ENCODE measurements at regions not wholly inside any gene's neighbourhood (a gene's known extent, or its start where the extent isn't known, plus 50 kb on each side); places are given as distances from the start of the nearest gene placed in this dataset.

DNA sequence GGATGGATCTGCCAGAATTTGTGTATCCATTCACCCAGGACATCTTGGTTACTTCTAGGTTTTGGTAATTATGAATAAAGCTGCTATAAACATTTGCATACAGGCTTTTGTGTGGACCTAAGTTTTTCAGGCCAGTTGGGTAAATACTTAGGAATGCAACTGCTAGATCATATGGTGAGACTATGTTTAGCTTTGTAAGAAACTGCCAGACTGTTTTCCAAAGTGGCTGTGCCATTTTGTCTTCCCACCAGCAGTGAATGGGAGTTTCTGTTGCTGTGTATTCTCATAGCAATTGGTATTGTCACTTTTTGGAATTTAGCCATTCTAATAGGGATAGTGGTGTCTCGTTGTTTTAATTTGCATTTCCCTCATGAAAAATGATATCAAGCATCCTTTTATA is 133.0 kb downstream of the KIF26A start:
- DNase-seq (ENCODE audit: insufficient read length, low spot score) (no peak), FAIRE-seq (no peak)

DNA sequence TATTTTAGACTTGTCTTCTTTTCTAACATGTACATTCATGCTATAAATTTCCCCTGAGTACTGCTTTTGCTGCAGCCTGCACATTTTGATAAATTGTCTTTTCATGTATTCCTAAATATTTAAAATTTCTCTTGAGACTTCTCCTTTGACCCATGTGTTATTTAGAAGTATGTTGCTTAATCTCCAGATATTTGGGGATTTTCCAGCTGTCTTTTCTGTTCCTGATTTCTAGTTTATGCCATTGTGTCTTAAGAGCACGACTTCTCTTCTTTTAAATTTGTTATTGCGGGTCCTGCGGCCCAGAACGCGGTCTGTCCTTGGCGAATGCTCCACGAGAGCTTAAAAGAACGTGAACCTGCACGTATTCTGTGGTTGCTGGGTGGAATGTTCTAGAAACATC is 136.4 kb downstream of the KIF26A start:
- no peak for DNase-seq (ENCODE audit: insufficient read length, low spot score)

DNA sequence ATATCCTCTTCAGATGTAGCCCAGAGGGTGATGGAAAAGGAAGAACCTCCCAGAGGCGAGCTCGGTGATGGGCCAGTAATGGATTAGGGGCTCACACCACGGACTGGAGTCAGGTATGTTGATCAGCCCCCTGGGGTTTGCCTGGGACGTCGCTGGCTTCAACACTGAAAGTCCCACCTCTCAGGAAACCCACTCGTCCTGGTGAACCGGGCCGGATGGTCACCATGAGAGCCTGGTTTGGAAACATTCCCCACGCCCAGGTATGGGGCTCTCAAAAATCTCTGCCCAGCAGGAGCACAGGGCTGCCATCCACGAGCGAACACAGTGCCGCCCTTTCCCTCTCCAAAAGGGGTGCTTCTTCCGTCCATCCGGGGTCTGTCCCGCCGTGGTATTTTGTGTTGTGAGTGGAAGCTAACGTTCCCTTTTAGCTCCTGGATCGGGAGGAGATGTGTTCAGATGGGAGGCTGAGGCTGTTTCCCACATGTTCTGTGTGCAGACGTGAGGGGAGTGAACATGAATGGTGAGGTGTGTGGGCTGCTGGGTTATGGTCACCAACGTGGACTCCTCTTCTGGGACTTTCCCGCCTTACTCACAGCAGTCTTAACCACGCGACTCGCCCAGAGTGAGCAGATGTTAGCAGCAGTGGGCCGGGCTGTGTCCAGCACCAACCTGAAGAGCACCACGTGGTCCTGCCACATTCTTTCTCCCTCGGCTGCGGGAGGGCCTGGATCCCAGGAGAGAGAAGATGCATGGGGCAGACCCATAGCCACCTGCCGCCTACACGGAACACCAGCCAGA is 139.2 kb downstream of the KIF26A start:
- FAIRE-seq (no peak), DNase-seq (ENCODE audit: insufficient read length, low spot score) (no peak)

More for the DNA sequence above, 136.4 kb downstream of the KIF26A start:
- FAIRE-seq: no peak

DNA sequence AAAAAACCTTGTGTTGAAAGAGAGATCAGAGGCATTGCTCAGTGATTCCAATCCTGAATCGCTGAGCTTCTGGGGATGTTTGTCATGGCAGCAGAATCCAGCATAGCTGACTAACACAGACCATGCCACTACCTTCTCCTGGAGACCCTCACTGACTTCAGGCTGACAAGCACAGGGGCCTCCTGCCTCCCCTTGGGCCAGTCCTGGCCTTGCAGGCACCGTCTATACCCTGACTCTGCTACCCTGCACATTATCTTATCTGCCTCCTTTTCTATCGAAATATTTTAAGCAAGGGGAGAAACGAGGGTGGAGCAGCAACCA is 139.8 kb downstream of the KIF26A start:
- no peak for DNase-seq (ENCODE audit: insufficient read length, low spot score)
- FAIRE-seq: no peak

DNA sequence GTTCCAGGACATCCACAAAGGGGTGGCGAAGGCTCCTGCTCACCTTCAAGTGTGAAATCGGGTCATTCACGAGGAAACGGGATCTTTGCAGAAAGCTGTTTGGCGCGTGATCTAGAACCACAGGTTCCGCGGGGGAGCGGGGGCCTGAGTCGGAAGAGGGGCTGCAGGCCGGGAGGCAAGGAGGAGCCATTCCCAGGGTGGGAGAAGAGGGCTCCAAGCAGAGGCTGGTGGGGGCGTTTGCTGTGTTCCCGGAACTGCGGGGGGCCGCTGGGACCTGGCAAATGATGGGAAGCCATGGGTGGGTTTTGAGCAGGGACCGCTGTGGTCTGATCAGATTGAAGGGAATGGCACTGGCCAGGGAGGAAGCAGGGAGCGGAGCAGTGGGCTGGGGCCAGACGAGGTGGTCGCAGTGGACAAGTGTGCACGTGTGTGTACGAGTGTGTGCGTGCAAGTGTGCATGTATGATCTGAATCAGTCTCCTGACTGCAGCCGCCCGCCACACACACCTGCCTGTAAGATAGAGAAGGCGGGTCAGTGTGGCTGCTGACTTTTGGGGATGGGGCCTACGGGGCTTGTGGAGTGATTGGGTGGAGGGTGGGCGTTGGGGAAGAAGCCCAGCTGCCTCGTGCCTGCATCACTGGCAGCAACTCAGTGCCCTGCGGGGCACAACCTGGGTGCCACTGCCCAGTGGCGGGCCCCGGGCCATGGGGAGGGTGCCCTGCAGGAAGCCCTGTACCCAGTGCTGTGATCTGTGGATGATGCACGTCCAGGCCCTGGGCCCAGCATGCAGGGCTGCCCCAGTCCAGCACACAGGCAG is 141.9 kb downstream of the KIF26A start:
- FAIRE-seq (no peak), DNase-seq (ENCODE audit: insufficient read length, low spot score) (no peak)

DNA sequence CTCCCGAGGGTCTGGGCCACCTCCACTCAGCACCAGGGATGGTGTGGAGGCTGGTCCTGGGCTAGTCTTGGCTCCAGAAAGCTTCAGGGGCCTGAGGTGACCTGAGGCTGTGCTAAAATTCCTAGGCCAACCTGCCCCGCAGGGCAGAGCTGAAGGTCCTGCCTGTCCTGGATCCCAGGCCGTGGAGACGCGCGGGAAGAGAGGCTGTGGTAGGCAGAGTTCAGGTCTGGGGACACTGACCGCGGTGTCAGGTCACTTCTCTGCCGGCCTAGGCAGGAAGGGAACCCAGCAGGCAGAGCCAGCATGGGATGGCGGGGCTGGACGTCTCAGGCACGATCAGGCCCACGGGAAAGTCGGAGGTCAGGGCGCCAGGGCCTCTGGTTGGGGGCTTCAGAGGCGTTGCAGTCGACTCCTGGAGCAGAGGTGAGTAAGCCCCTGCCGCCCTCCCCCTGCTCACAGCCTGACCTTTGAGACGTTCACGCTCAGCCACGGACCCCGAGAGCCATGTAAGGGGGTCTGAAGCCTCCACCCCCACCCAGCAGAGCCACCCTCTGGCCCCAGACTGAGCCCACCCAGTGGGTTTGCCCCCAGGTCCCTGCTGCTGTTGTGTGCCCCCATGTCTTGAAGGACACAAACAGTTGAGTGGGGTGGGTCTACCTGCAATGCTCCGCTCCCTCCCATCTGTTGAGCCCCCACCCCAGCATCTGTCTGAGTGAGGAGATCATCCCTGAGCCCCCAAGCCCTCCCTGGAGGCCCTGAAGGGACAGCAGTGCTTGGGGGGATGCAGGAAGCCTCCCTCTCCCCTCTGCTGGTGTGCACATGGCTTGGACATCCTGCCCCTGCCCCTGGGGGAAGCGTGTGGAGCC is 142.7 kb downstream of the KIF26A start:
- DNase-seq (ENCODE audit: insufficient read length, low spot score) (no peak), FAIRE-seq (no peak)

DNA sequence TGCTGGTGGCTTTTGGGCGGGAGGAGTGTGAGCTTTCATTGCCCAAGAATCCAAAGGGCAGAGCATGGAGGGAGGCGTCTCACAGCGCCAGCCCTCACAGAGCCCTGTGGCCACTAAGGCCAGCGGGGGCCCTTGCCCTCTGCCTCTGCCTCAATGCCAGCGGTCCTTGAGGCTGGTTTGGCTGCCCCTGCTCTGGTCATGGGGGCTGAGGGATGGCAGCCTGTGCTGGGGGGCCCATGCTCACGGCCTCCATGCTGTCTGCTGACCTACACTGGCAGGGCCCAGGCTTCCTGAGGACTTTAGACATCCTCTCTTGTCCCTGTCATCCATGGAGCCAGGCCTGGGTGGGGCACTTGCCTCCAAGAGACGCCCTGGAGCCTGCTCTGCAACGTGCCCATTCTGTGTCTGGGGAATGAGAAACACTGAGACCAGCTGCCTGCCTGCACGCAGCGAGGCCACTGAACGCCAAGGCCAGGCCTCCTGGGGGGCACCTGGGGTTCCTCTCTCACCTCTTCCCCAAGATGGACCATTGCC is 143.4 kb downstream of the KIF26A start:
- FAIRE-seq: no peak
- no peak for DNase-seq (ENCODE audit: insufficient read length, low spot score)

DNA sequence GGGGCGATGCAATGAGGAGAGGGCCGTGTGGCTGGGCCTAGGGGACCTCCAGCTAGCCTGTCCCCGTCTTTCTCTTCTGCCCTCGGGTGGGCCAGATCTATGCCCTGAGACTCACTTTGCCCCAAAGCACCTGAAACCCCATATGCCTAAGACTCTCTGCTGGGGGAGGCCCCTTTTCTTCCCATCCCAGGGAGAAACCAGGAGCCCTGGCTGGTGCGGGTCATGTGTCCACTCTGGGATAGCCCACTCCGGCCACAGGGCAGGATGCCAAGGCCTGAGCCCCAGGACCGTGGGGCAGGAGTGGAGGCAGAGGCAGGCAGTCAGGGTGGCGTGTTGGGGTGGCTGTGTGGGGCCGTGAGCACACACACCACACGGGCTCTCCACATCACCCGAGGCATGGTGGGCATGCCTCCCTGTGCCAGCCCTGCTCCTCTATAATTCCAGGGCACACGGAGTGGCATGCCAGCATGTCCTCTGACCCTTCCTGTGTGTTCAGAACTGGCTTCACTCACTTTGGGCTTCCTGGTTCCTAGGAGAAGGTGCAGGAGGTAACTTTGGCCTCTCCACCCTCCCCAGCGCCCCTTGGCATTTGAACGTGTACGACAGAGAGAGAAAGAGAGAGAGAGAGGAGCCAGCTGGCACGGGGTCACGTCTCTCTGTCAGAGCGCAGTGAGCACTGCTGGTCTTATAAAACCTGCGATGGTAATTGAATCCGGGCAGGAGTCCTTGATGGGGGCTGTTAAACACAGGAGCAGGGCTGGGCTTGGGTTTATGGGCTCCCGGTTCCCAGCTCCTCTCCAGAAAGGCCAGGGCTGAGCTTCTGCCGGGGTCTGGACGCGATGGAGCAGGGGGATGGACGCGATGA is 144.2 kb downstream of the KIF26A start:
- no peak for DNase-seq (ENCODE audit: insufficient read length, low spot score)
- no peak for FAIRE-seq

DNA sequence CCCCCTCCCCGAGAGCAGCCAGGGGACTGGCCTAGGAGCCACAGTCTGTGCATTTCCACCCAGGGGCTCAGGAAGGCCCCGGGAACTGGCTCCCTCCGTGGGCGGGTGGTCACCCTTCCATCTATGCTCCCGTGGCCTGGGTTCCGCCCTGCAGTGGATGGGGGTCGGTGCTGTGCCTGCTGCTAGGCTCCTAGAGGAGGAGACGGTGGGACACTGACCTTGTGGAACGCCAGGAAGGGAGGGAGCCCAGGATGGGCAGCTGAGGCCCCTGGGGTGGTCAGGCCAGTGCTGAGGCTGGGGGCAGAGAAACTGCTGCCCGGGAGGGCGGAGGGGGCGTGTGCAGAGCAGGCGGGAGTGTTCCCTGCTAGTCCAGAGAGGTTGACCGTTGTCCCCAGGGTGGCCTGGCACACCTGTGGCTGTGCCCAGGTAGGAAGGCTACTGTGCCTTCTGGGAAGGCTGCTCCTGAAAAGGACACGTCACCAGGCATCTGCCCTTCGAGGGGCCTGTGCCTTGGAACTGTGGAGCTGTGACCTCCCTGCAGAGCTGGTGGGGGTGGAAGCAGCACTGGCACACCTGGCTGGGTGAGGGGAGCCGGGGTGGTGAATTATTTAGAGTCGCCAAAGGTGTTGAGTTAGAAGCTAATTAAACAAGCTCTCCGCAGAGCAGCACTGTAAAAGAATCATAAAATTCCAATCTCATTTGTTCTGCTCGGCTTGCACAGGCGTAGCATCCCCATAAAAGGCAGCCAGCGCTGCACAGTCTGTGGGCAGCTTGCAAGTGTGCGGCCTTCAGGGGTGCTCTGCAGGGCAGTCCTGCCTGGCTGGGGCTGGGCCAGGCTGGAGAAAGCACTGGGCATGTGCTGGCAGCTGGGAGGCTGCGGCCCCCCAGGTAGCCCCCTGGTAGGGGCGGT is 145.1 kb downstream of the KIF26A start:
- FAIRE-seq (no peak), DNase-seq (ENCODE audit: insufficient read length, low spot score) (no peak)

DNA sequence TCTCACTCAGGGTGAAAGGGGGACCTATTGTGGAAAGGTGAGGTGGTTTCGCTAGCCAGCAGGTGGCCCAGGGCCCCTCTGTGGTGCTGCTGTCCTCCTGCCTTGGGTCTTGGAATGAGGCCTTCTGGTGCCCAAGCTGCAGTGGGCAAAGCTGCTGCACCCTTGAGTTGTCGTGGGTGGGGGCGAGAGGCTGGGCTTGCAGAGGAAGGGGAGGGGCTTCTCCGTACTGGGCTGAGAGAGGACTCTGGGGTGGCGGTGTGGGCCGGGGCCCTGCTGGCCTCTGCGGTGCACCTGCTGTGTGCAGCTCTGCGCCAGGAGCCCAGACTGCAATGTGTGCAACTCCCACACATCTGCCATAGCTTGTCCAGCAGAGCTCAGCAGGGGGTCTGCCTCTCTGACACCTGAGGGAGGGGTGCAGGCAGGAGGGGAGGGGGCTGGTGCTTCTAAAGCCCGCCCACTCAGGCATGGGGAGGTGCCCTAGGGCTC is 145.8 kb downstream of the KIF26A start:
- FAIRE-seq (no peak), DNase-seq (ENCODE audit: insufficient read length, low spot score) (no peak)

DNA sequence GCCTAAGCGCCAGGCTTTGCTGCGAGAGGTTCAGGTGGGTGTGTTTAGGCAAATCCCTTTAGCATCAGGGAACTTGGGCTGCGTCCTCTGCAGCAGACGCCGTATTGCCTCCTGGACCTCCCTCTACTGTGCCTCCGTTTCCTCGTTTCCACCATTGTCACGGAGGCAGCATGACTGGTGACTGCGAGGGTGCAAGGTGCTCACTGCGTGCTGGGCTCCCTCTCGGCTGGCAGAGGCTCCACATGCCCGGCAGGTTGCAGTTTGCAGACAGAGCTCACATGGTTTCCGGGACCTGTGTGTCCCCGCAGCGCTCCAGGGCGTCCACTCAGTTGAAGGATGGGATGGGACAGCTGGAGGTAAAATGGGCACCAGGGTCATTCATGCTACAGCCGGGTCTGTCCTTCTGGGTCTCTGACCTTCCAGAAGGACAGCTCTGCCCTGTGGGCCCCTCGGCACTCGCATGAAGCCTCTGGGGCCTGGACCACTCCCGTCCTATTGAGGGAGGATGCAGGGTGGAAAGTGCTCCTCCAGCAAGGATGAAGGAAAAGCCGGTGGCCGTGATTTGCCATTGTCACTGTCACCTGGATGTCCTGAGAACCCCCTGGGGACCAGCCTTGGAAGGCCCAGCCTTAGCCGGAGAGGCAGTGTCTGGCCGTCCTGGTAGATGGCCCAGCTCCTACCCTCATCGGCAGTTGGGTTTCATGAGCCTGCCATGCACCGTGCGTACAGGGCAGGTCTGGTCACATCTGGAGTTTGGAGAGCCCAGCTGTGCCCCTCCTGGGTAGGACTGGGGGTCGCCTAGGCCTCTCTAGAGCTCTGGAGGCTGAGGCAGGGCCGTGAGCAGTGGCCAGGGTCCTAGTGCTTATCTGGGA is 146.5 kb downstream of the KIF26A start:
- FAIRE-seq: no peak
- DNase-seq (ENCODE audit: insufficient read length, low spot score): no peak

DNA sequence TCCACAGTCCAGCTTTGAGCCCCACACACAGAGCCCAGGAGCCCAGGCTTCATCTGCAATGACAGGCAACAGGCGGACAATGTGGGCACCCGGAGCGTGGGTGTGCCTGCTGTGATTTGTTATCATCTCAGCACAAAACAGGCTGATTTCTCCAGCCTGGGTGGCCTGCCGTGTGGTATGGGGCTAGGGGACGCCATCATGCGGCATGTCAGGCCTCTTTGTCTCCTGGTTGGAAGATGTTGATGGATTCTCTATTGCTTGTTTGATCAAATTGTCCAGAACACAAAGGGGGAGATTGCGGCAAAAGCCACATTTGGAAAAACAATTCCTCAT is 147.1 kb downstream of the KIF26A start:
- FAIRE-seq (no peak), DNase-seq (ENCODE audit: insufficient read length, low spot score) (no peak)

DNA sequence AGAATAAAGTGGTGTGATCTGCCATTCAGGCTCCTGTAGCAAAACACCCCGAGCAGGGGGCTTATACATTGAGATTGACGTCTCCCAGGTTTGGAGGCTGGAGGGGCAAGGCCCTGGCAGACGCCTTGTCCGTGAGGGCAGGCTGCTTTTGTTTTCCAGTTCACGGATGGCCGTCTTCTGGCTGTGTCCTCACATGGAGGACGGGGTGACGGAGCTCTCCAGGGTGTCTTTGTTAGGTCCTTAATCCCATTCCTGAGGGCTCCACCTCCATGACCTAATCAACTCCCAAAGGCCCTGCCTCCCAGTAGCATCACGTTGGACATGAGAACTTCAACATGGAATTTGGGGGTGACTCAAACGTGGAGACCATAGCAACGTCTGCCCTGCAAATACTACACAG is 147.7 kb downstream of the KIF26A start:
- DNase-seq (ENCODE audit: insufficient read length, low spot score) (no peak), FAIRE-seq (no peak)

DNA sequence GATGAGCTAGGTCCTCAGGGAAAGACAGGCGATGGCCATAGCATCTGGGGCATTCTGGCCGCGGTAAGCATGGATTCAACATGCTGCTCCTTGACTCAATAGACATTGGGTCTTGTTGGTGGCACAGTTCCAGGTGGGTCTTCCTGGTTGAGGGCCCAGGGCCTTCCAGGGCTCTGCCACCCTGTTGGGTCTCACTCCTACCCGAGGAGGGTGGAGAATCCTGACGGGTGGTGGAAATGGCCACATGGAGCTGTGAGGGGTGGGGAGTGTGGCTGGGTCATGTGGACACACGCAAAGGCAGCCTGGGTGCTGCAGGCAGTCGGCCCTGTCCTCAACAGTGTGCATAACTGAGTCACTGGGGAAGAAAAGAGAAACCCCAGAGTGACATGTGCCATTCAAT is 148.1 kb downstream of the KIF26A start:
- DNase-seq (ENCODE audit: insufficient read length, low spot score) (no peak), FAIRE-seq (no peak)

DNA sequence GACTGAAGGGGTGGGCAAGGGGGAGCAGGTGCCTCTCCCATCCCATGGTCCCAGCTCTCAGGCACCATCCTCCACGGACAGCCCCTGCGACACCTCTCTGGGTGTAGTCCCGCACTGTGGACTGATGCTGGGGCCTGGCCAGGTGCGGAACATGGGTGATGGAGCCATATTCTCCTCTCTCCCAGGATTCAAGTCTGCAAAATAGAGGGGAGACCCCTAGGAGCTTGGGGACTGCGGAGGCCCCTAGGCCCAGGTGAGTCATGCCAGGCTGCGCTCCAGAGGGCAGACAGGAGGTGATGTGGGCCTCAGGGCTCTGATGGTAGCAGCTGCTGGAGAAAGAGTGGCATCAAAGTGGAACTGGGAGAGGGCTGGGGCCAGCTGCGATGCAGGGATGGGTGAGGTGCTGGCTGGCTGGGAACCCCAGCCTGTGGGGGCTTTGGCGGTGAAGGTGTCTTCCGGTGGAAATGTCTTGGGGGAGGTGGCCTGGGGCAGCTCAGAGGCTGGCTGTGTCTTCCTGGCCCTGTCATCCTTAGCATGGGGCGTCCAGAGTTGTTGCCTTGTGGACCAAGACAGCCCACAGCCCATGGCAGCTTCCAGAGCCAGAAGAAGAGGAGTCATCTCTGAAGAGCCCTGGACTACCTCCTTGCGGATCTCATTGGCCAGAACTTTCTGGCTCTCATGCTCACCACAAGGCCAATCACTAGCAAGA is 149.1 kb downstream of the KIF26A start:
- FAIRE-seq: no peak
- no peak for DNase-seq (ENCODE audit: insufficient read length, low spot score)

DNA sequence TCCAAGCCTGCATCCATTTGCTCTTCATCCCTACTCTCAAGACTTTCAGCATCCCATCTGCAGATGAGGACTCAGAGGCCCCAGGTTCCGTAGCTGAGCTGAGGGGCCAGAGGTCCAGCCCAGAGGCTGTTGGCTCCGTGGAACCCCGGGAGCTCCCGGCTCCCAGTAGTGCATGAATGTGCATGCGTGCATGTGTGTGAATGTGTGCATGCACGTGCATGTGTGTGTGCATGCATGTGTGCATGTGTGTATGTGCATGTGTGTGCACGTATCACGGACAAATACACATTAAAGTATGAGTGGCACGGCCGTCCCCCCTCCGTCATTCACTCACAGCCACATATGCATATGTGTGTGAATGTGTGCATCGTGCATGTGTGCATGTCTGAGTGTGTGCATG is 149.9 kb downstream of the KIF26A start:
- no peak for FAIRE-seq

DNA sequence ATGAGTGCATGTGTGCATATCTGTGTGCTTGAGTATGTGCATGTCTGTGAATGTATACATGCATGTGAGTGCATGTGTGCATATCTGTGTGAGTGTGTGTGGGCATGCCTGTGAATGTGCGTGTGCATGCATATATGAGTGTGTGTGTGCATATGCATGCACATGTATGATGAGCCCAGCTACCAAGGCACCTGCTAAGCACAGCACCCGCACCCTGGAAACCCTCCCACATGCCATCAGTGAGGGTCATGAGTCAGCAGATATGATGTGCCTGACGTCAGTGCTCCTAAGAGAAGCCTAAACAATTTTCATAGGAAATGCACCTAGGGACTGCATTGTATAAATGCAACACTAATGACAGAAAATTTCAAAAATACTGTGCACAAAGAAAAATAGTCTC is 151.1 kb downstream of the KIF26A start:
- DNase-seq (ENCODE audit: insufficient read length, low spot score) (no peak), FAIRE-seq (no peak)

More for the DNA sequence above, 149.9 kb downstream of the KIF26A start:
- no peak for DNase-seq (ENCODE audit: insufficient read length, low spot score)
